MM.1S (cell line): ENCODE measurements at regions not wholly inside any gene's neighbourhood (a gene's known extent, or its start where the extent isn't known, plus 50 kb on each side); places are given as distances from the start of the nearest gene placed in this dataset.

Experiments used
- DNase-seq: peaks from one replicate; pipeline ENCODE4 v3.0.0-alpha.2; 2015
- H2AFZ ChIP-seq: fragments of 300-600 bp; sonication (generic); 2 replicates; pipeline ENCODE4 v1.6.0; 2016; ENCODE audit warnings: antibody characterized with exemption, low read length
- H3F3A ChIP-seq: fragments of 300-600 bp; sonication (generic); 2 replicates; pipeline ENCODE4 v1.6.1; 2016; ENCODE audit warnings: mild to moderate bottlenecking, antibody characterized with exemption, low read length, moderate library complexity, mixed read lengths; ENCODE audit not compliant: insufficient read depth
- H3K27ac ChIP-seq: fragments of 300-600 bp; sonication (generic); 2 replicates; pipeline ENCODE4 v1.5.1; 2016; ENCODE audit warnings: mild to moderate bottlenecking, low read length
- H3K27me3 ChIP-seq: fragments of 300-600 bp; sonication (generic); replicated peaks from 2 replicates; pipeline ENCODE4 v1.6.0; 2016; ENCODE audit warnings: low read length; ENCODE audit not compliant: insufficient read depth
- H3K36me3 ChIP-seq: fragments of 300-600 bp; sonication (generic); replicated peaks from 2 replicates; pipeline ENCODE4 v1.6.1; 2016; ENCODE audit warnings: mild to moderate bottlenecking, low read length, mixed read lengths; ENCODE audit not compliant: insufficient read depth
- H3K4me1 ChIP-seq: fragments of 300-600 bp; sonication (generic); 2 replicates; pipeline ENCODE4 v1.6.1; 2016; ENCODE audit warnings: low read length, mixed read lengths
- H3K4me2 ChIP-seq: fragments of 300-600 bp; sonication (generic); 2 replicates; pipeline ENCODE4 v1.6.0; 2016; ENCODE audit warnings: low read depth, low read length
- H3K4me3 ChIP-seq: fragments of 300-600 bp; sonication (generic); 2 replicates; pipeline ENCODE4 v1.5.1; 2016; ENCODE audit warnings: low read length, mixed read lengths
- H3K79me2 ChIP-seq: fragments of 300-600 bp; sonication (generic); 2 replicates; pipeline ENCODE4 v1.6.1; 2016; ENCODE audit warnings: mixed run types, low read length, mixed read lengths
- H3K9ac ChIP-seq: fragments of 300-600 bp; sonication (generic); 2 replicates; pipeline ENCODE4 v1.6.1; 2016; ENCODE audit warnings: low read length, mixed read lengths
- H3K9me2 ChIP-seq: fragments of 300-600 bp; sonication (generic); replicated peaks from 2 replicates; pipeline ENCODE4 v1.6.1; 2016; ENCODE audit warnings: mild to moderate bottlenecking, low read length, mixed read lengths; ENCODE audit not compliant: insufficient read depth
- H3K9me3 ChIP-seq: fragments of 300-600 bp; sonication (generic); replicated peaks from 2 replicates; pipeline ENCODE4 v1.6.1; 2016; ENCODE audit warnings: mild to moderate bottlenecking, low read length, mixed read lengths; ENCODE audit not compliant: insufficient read depth
- H4K20me1 ChIP-seq: fragments of 300-600 bp; sonication (generic); 2 replicates; pipeline ENCODE4 v1.6.1; 2016; ENCODE audit warnings: mild to moderate bottlenecking, low read length, moderate library complexity, mixed read lengths; ENCODE audit not compliant: insufficient read depth
- CTCF ChIP-seq: fragments of 300-600 bp; sonication (generic); IDR thresholded peaks from 2 replicates; pipeline ENCODE4 v1.5.1; 2016; ENCODE audit warnings: antibody characterized with exemption, low read length, mixed read lengths
- EZH2 ChIP-seq: fragments of 300-600 bp; sonication (generic); optimal IDR thresholded peaks from 2 replicates; pipeline ENCODE3; 2017; ENCODE audit warnings: low read depth, mild to moderate bottlenecking, antibody characterized with exemption, low read length, mixed read lengths
- EZH2phosphoT487 ChIP-seq: fragments of 300-600 bp; sonication (generic); IDR thresholded peaks from 2 replicates; pipeline ENCODE4 v1.6.1; 2018; ENCODE audit warnings: antibody characterized with exemption, low read length

- H3K9me3 ChIP-seq: no peaks in the 10 kb centered on the region
- no peaks in the 10 kb centered on the region for H3K79me2 ChIP-seq
- H3K27me3 ChIP-seq: 0 out of 2 replicates have a peak, but pooled peaks cover 3% of the 10 kb centered on the region
- no peak overlapping the region for H3K4me2 ChIP-seq
- H3K27ac ChIP-seq: no peak overlapping the region
- no peak overlapping the region for H3K9ac ChIP-seq
- H4K20me1 ChIP-seq: no peaks in the 10 kb centered on the region
- H2AFZ ChIP-seq: no peak overlapping the region
- H3K9me2 ChIP-seq: no peaks in the 10 kb centered on the region
- no peaks in the 10 kb centered on the region for H3K36me3 ChIP-seq
- TF ChIP-seq EZH2phosphoT487: no peak
- TF ChIP-seq EZH2: no peak
- no peak for TF ChIP-seq CTCF
- H3K4me1 ChIP-seq: no peaks in the 10 kb centered on the region
- H3K4me3 ChIP-seq: no peak overlapping the region
- no peak for DNase-seq
- no peaks in the 10 kb centered on the region for H3F3A ChIP-seq
Observed at GRCh38 chr6:169887529-169888140, 136.2 kb downstream of the ERMARD start.

GRCh38 chr6:169886631-169887227 lies 135.3 kb downstream of the ERMARD start:
- H3K4me1 ChIP-seq: no peaks in the 10 kb centered on the region
- no peaks in the 10 kb centered on the region for H4K20me1 ChIP-seq
- H3K9me2 ChIP-seq: no peaks in the 10 kb centered on the region
- H3K9me3 ChIP-seq: no peaks in the 10 kb centered on the region
- no peak overlapping the region for H3K27ac ChIP-seq
- H3K4me2 ChIP-seq: no peak overlapping the region
- H2AFZ ChIP-seq: no peak overlapping the region
- 0 out of 2 replicates have a peak, but pooled peaks cover 3% of the 10 kb centered on the region for H3K27me3 ChIP-seq
- no peak for TF ChIP-seq EZH2
- no peaks in the 10 kb centered on the region for H3K79me2 ChIP-seq
- no peaks in the 10 kb centered on the region for H3F3A ChIP-seq
- H3K9ac ChIP-seq: no peak overlapping the region
- DNase-seq: no peak
- no peaks in the 10 kb centered on the region for H3K36me3 ChIP-seq
- H3K4me3 ChIP-seq: no peak overlapping the region

GRCh38 chr6:169885831-169886230 lies 134.4 kb downstream of the ERMARD start:
- no peaks in the 10 kb centered on the region for H4K20me1 ChIP-seq
- H3K27me3 ChIP-seq: 0 out of 2 replicates have a peak, but pooled peaks cover 3% of the 10 kb centered on the region
- H3K4me1 ChIP-seq: no peaks in the 10 kb centered on the region
- no peaks in the 10 kb centered on the region for H3K9me2 ChIP-seq
- TF ChIP-seq EZH2phosphoT487 (no peak), EZH2 (no peak), CTCF (no peak)
- H3K79me2 ChIP-seq: no peaks in the 10 kb centered on the region
- no peak overlapping the region for H2AFZ ChIP-seq
- no peaks in the 10 kb centered on the region for H3K9me3 ChIP-seq
- H3K9ac ChIP-seq: no peak overlapping the region
- no peak overlapping the region for H3K27ac ChIP-seq
- no peaks in the 10 kb centered on the region for H3K36me3 ChIP-seq
- no peak for DNase-seq
- H3F3A ChIP-seq: no peaks in the 10 kb centered on the region
- no peak overlapping the region for H3K4me3 ChIP-seq
- H3K4me2 ChIP-seq: no peak overlapping the region

- no peak overlapping the region for H3K4me2 ChIP-seq
- no peak for TF ChIP-seq EZH2phosphoT487
- TF ChIP-seq CTCF: no peak
- TF ChIP-seq EZH2: no peak
- 0 out of 2 replicates have a peak, but pooled peaks cover 3% of the 10 kb centered on the region for H3K27me3 ChIP-seq
- no peaks in the 10 kb centered on the region for H3K36me3 ChIP-seq
- no peak overlapping the region for H3K27ac ChIP-seq
- no peak overlapping the region for H2AFZ ChIP-seq
- H3K4me1 ChIP-seq: no peaks in the 10 kb centered on the region
- H3K9ac ChIP-seq: no peak overlapping the region
- no peaks in the 10 kb centered on the region for H3F3A ChIP-seq
- no peaks in the 10 kb centered on the region for H3K79me2 ChIP-seq
- no peaks in the 10 kb centered on the region for H4K20me1 ChIP-seq
- no peak overlapping the region for H3K4me3 ChIP-seq
- DNase-seq: no peak
- no peaks in the 10 kb centered on the region for H3K9me2 ChIP-seq
- no peaks in the 10 kb centered on the region for H3K9me3 ChIP-seq
Observed at GRCh38 chr6:169885131-169885530, 133.7 kb downstream of the ERMARD start.
